ENCODE measurements at regions not wholly inside any gene's neighbourhood (a gene's known extent, or its start where the extent isn't known, plus 50 kb on each side); places are given as distances from the start of the nearest gene placed in this dataset.

DNA sequence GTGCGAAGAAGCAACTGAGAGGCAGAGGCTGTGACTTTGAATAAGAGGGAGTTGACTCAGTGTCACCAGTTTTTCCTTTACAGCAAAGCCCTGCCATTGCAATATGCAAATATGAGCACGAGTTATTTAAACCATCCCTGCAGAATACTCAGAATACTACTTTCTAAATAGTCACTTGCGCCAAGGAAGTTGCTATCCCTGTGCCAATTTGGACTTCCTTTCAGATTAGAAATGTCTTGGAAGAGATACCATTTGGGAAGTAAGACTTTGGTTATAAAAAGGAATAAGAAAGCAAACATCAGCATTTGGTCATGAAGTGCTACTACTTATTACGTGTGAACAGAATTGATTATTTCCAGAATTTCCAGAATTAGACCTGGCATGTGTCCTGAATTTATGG is 151.8 kb upstream of the MYT1L start:
- Histone ChIP-seq H3K56ac (ENCODE audit: low read length) (no peak overlapping the region), H3K4ac (ENCODE audit: low read depth, low read length) (no peak overlapping the region), H3K27ac (ENCODE audit: low read depth, low read length) (no peak overlapping the region), H3K4me2 (ENCODE audit: low read length) (no peak overlapping the region), H4K5ac (ENCODE audit: low read length) (no peak overlapping the region), H2BK5ac (ENCODE audit: low read length) (no peak overlapping the region), H3K4me3 (ENCODE audit: low read length) (no peak overlapping the region), H2BK15ac (replicated peaks; ENCODE audit: low read depth) (no peak overlapping the region), H3K9ac (ENCODE audit: low read length) (no peak overlapping the region), H3K79me1 (ENCODE audit: low read length) (no peaks in the 10 kb centered on the region), H4K8ac (ENCODE audit: low read depth, low read length) (no peak overlapping the region), H3K18ac (ENCODE audit: low read length) (no peak overlapping the region), H3K36me3 (ENCODE audit: control insufficient read depth, insufficient read depth, low read length) (no peaks in the 10 kb centered on the region), H3K23ac (ENCODE audit: low read length) (no peak overlapping the region), H3K79me2 (ENCODE audit: control insufficient read depth, insufficient read depth, low read length) (no peaks in the 10 kb centered on the region), H3K4me1 (ENCODE audit: control insufficient read depth, low read depth, low read length) (no peaks in the 10 kb centered on the region), H3K27me3 (ENCODE audit: insufficient read depth, low read length, poor library complexity) (no peaks in the 10 kb centered on the region), H2AK5ac (ENCODE audit: low read length) (no peak overlapping the region), H2BK120ac (ENCODE audit: low read depth, low read length) (no peak overlapping the region)
- no CpG with 5 or more reads among the region's 4 CpGs for WGBS (ENCODE audit: extremely low coverage, insufficient coverage, low lambda C conversion rate)
- no peak for DNase-seq

DNA sequence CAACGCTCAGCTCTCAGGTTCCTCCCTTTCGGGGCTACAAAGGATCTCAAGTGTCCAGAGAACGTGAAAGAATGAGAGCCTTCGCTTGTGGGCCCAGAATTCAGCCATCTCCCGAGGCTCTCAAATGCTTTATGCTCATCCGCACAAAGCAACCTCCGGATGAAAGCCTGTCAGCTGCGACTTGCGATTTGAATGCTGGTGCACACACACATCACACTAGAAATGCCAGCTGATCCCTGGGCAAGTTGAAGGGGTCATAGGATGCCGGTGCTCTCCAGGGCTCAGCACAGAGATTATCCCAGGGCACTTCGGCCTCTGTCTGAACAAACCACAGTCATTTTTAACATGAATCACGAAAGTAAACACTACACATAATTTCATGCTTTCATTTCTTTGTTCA is 141.8 kb upstream of the MYT1L start:
- H3K79me1 ChIP-seq (ENCODE audit: low read length): no peaks in the 10 kb centered on the region
- WGBS (ENCODE audit: extremely low coverage, insufficient coverage, low lambda C conversion rate): no CpG with 5 or more reads among the region's 12 CpGs
- no peaks in the 10 kb centered on the region for H3K79me2 ChIP-seq (ENCODE audit: control insufficient read depth, insufficient read depth, low read length)
- H2AK5ac ChIP-seq (ENCODE audit: low read length): no peak overlapping the region
- H2BK15ac ChIP-seq (replicated peaks; ENCODE audit: low read depth): no peak overlapping the region
- H3K18ac ChIP-seq (ENCODE audit: low read length): no peak overlapping the region
- H3K4ac ChIP-seq (ENCODE audit: low read depth, low read length): no peak overlapping the region
- no peak overlapping the region for H2BK5ac ChIP-seq (ENCODE audit: low read length)
- no peak overlapping the region for H3K9ac ChIP-seq (ENCODE audit: low read length)
- no peaks in the 10 kb centered on the region for H3K27me3 ChIP-seq (ENCODE audit: insufficient read depth, low read length, poor library complexity)
- no peaks in the 10 kb centered on the region for H3K36me3 ChIP-seq (ENCODE audit: control insufficient read depth, insufficient read depth, low read length)
- no peaks in the 10 kb centered on the region for H3K4me1 ChIP-seq (ENCODE audit: control insufficient read depth, low read depth, low read length)
- no peak overlapping the region for H3K4me2 ChIP-seq (ENCODE audit: low read length)
- no peak overlapping the region for H3K56ac ChIP-seq (ENCODE audit: low read length)
- H3K4me3 ChIP-seq (ENCODE audit: low read length): no peak overlapping the region
- H3K23ac ChIP-seq (ENCODE audit: low read length): no peak overlapping the region
- H2BK120ac ChIP-seq (ENCODE audit: low read depth, low read length): no peak overlapping the region
- no peak for DNase-seq
- H3K27ac ChIP-seq (ENCODE audit: low read depth, low read length): no peak overlapping the region
- H4K8ac ChIP-seq (ENCODE audit: low read depth, low read length): no peak overlapping the region
- no peak overlapping the region for H4K5ac ChIP-seq (ENCODE audit: low read length)

DNA sequence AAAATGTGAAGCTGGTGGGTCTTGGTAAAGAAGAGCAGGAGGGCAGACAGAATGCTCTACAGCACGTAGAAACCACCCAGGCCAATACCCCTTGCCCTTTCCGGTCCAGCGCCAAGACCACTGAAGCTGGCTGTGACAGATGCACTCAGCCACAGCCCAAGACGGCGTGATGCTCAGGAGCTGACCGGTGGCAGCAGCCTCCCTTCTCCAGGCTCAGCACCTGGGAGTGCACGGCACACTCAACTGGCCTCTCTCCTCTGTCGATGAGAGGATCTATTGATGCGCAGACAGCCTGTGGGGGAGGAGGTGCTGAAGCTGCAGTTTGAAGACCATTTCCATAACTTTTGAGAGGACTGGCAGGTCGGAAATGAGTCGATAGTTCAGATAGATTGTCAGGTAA is 141.0 kb upstream of the MYT1L start:
- H3K4me2 ChIP-seq (ENCODE audit: low read length): no peak overlapping the region
- no peak overlapping the region for H3K23ac ChIP-seq (ENCODE audit: low read length)
- H4K5ac ChIP-seq (ENCODE audit: low read length): no peak overlapping the region
- H3K4me1 ChIP-seq (ENCODE audit: control insufficient read depth, low read depth, low read length): no peaks in the 10 kb centered on the region
- no peaks in the 10 kb centered on the region for H3K79me2 ChIP-seq (ENCODE audit: control insufficient read depth, insufficient read depth, low read length)
- H2BK120ac ChIP-seq (ENCODE audit: low read depth, low read length): no peak overlapping the region
- H3K9ac ChIP-seq (ENCODE audit: low read length): no peak overlapping the region
- WGBS (ENCODE audit: extremely low coverage, insufficient coverage, low lambda C conversion rate): no CpG with 5 or more reads among the region's 11 CpGs
- H2AK5ac ChIP-seq (ENCODE audit: low read length): no peak overlapping the region
- H2BK15ac ChIP-seq (replicated peaks; ENCODE audit: low read depth): no peak overlapping the region
- no peaks in the 10 kb centered on the region for H3K36me3 ChIP-seq (ENCODE audit: control insufficient read depth, insufficient read depth, low read length)
- no peak overlapping the region for H3K56ac ChIP-seq (ENCODE audit: low read length)
- H3K4me3 ChIP-seq (ENCODE audit: low read length): no peak overlapping the region
- no peak overlapping the region for H3K4ac ChIP-seq (ENCODE audit: low read depth, low read length)
- no peak overlapping the region for H3K27ac ChIP-seq (ENCODE audit: low read depth, low read length)
- H3K27me3 ChIP-seq (ENCODE audit: insufficient read depth, low read length, poor library complexity): no peaks in the 10 kb centered on the region
- no peak overlapping the region for H2BK5ac ChIP-seq (ENCODE audit: low read length)
- H3K79me1 ChIP-seq (ENCODE audit: low read length): no peaks in the 10 kb centered on the region
- no peak overlapping the region for H3K18ac ChIP-seq (ENCODE audit: low read length)
- DNase-seq: no peak
- H4K8ac ChIP-seq (ENCODE audit: low read depth, low read length): no peak overlapping the region

DNA sequence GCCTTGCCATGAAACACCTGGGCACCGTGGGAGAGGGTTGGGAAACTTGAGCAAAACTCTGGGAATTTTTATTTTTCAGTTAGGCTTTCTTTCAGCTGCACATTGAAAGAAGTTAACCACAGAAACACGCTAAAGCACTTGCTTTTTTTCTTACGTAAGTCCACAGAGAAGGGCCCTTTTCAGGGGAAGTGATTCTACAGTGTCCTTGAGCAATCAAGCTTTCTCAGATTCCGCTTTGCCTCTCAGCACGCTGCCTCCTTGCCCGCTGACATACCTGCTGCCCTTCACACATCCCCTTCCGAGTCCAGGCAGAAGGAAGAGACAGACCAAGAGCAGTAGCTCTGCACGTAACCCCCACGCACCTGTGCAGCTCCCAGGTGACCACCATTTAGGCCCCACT is 135.5 kb upstream of the MYT1L start:
- no peak overlapping the region for H3K27ac ChIP-seq (ENCODE audit: low read depth, low read length)
- no peak overlapping the region for H3K56ac ChIP-seq (ENCODE audit: low read length)
- no peaks in the 10 kb centered on the region for H3K4me1 ChIP-seq (ENCODE audit: control insufficient read depth, low read depth, low read length)
- no peak overlapping the region for H3K4me3 ChIP-seq (ENCODE audit: low read length)
- no peak overlapping the region for H3K23ac ChIP-seq (ENCODE audit: low read length)
- no peak overlapping the region for H4K8ac ChIP-seq (ENCODE audit: low read depth, low read length)
- no peaks in the 10 kb centered on the region for H3K79me1 ChIP-seq (ENCODE audit: low read length)
- no peak overlapping the region for H2BK120ac ChIP-seq (ENCODE audit: low read depth, low read length)
- H3K18ac ChIP-seq (ENCODE audit: low read length): no peak overlapping the region
- H2BK15ac ChIP-seq (replicated peaks; ENCODE audit: low read depth): no peak overlapping the region
- no peak overlapping the region for H3K9ac ChIP-seq (ENCODE audit: low read length)
- H4K5ac ChIP-seq (ENCODE audit: low read length): no peak overlapping the region
- no peaks in the 10 kb centered on the region for H3K79me2 ChIP-seq (ENCODE audit: control insufficient read depth, insufficient read depth, low read length)
- no peak for DNase-seq
- no peaks in the 10 kb centered on the region for H3K36me3 ChIP-seq (ENCODE audit: control insufficient read depth, insufficient read depth, low read length)
- H3K27me3 ChIP-seq (ENCODE audit: insufficient read depth, low read length, poor library complexity): no peaks in the 10 kb centered on the region
- H2BK5ac ChIP-seq (ENCODE audit: low read length): no peak overlapping the region
- H3K4me2 ChIP-seq (ENCODE audit: low read length): no peak overlapping the region
- H2AK5ac ChIP-seq (ENCODE audit: low read length): no peak overlapping the region
- no peak overlapping the region for H3K4ac ChIP-seq (ENCODE audit: low read depth, low read length)
- WGBS (ENCODE audit: extremely low coverage, insufficient coverage, low lambda C conversion rate): no CpG with 5 or more reads among the region's 9 CpGs

DNA sequence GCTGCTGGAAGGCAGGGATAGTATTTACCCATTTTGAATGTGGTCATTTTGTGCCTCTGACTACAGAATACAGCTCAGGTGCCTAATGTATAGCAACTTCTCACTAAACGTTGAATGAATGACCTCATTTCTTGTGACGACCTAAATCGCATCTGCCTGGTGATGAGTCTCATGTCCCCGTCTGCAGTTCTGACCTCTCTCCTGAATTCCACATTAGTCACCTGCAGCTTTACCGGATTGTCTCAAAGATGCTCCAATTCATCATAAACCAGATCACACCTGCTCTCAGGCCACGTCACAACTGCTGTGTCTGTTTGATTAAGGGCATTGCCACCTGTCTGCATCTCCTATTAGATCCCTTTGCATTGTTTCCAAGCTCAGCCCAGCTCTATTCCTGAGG is 133.6 kb upstream of the MYT1L start:
- H3K4ac ChIP-seq (ENCODE audit: low read depth, low read length): no peak overlapping the region
- no peaks in the 10 kb centered on the region for H3K79me2 ChIP-seq (ENCODE audit: control insufficient read depth, insufficient read depth, low read length)
- H4K5ac ChIP-seq (ENCODE audit: low read length): no peak overlapping the region
- no peak overlapping the region for H3K18ac ChIP-seq (ENCODE audit: low read length)
- no peak overlapping the region for H2BK120ac ChIP-seq (ENCODE audit: low read depth, low read length)
- no peak overlapping the region for H3K4me2 ChIP-seq (ENCODE audit: low read length)
- no peaks in the 10 kb centered on the region for H3K4me1 ChIP-seq (ENCODE audit: control insufficient read depth, low read depth, low read length)
- no CpG with 5 or more reads among the region's 6 CpGs for WGBS (ENCODE audit: extremely low coverage, insufficient coverage, low lambda C conversion rate)
- no peaks in the 10 kb centered on the region for H3K79me1 ChIP-seq (ENCODE audit: low read length)
- no peak overlapping the region for H3K56ac ChIP-seq (ENCODE audit: low read length)
- no peak overlapping the region for H3K4me3 ChIP-seq (ENCODE audit: low read length)
- H2AK5ac ChIP-seq (ENCODE audit: low read length): no peak overlapping the region
- H3K27ac ChIP-seq (ENCODE audit: low read depth, low read length): no peak overlapping the region
- H2BK15ac ChIP-seq (replicated peaks; ENCODE audit: low read depth): no peak overlapping the region
- no peaks in the 10 kb centered on the region for H3K36me3 ChIP-seq (ENCODE audit: control insufficient read depth, insufficient read depth, low read length)
- no peak overlapping the region for H3K23ac ChIP-seq (ENCODE audit: low read length)
- no peak overlapping the region for H4K8ac ChIP-seq (ENCODE audit: low read depth, low read length)
- no peak overlapping the region for H2BK5ac ChIP-seq (ENCODE audit: low read length)
- no peak for DNase-seq
- H3K27me3 ChIP-seq (ENCODE audit: insufficient read depth, low read length, poor library complexity): no peaks in the 10 kb centered on the region
- no peak overlapping the region for H3K9ac ChIP-seq (ENCODE audit: low read length)

DNA sequence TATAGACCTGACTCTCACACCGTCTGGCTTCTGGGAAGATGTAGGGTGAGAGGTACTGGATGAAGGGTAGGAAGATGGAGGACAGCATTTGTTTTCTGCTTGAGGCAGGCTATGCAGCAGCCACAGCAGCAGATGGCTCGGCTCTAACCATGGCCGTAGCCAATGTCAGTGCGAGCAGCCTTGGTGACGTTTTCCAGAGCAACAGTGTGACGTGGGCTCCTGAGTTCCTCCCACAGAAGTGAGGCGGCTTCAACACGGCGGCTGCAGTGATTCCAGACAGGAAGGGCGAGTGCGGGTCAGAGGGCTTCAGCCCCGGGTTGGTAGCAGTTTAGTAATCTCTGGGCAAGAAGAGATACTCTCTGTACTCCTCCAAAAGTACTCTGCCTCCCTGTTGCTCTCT is 133.0 kb upstream of the MYT1L start:
- WGBS (ENCODE audit: extremely low coverage, insufficient coverage, low lambda C conversion rate): no CpG with 5 or more reads among the region's 12 CpGs
- no peak overlapping the region for H3K9ac ChIP-seq (ENCODE audit: low read length)
- no peaks in the 10 kb centered on the region for H3K79me2 ChIP-seq (ENCODE audit: control insufficient read depth, insufficient read depth, low read length)
- no peak overlapping the region for H3K4ac ChIP-seq (ENCODE audit: low read depth, low read length)
- H3K27ac ChIP-seq (ENCODE audit: low read depth, low read length): no peak overlapping the region
- no peak overlapping the region for H2BK15ac ChIP-seq (replicated peaks; ENCODE audit: low read depth)
- H2BK120ac ChIP-seq (ENCODE audit: low read depth, low read length): no peak overlapping the region
- H3K27me3 ChIP-seq (ENCODE audit: insufficient read depth, low read length, poor library complexity): no peaks in the 10 kb centered on the region
- no peak overlapping the region for H4K8ac ChIP-seq (ENCODE audit: low read depth, low read length)
- no peak overlapping the region for H3K4me2 ChIP-seq (ENCODE audit: low read length)
- no peak for DNase-seq
- no peaks in the 10 kb centered on the region for H3K36me3 ChIP-seq (ENCODE audit: control insufficient read depth, insufficient read depth, low read length)
- no peak overlapping the region for H3K18ac ChIP-seq (ENCODE audit: low read length)
- H3K23ac ChIP-seq (ENCODE audit: low read length): no peak overlapping the region
- H3K79me1 ChIP-seq (ENCODE audit: low read length): no peaks in the 10 kb centered on the region
- no peak overlapping the region for H3K56ac ChIP-seq (ENCODE audit: low read length)
- no peaks in the 10 kb centered on the region for H3K4me1 ChIP-seq (ENCODE audit: control insufficient read depth, low read depth, low read length)
- no peak overlapping the region for H3K4me3 ChIP-seq (ENCODE audit: low read length)
- H2AK5ac ChIP-seq (ENCODE audit: low read length): no peak overlapping the region
- no peak overlapping the region for H2BK5ac ChIP-seq (ENCODE audit: low read length)
- no peak overlapping the region for H4K5ac ChIP-seq (ENCODE audit: low read length)

All from mesendoderm (in vitro differentiated cells).